Activated CD4-positive, CD25-positive, alpha-beta regulatory T cell treated with anti-CD3 and anti-CD28 coated beads, Interleukin-2, amount 50 U/mL, for 16 hours (primary cell): ENCODE measurements at regions not wholly inside any gene's neighbourhood (a gene's known extent, or its start where the extent isn't known, plus 50 kb on each side); places are given as distances from the start of the nearest gene placed in this dataset.

Experiments
- DNase-seq: peaks from one replicate; pipeline ENCODE4 v3.0.0-alpha.2; 2020; ENCODE audit warnings: low read depth, low spot score

- no peak for DNase-seq
Measured at GRCh38 chr6:170085475-170086401, 205.1 kb downstream of the DLL1 start.

DNA sequence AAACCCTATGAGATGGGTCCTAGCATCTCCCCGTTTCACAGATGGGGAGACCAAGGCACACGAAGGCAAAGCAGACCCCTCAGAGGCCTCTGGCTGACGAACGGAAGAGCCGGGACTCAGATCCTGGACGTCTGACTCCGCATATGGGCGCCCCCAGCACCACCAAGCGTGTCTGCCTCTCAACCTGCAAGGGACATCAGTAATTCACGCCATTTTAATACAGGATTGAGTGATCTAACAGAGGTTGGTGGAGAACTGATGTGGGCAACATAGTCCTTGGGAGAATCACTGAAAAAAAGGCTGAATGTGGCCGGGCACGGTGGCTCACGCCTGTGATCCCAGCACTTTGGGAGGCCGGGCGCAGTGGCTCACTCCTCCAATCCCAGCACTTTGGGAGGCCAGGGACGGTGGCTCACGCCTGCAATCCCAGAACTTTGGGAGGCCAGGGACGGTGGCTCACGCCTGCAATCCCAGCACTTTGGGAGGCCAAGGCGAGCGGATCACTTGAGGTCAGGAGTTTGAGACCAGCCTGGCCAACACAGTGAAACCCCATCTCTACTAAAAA, 206.6 kb downstream of the DLL1 start:
- no peak for DNase-seq

GRCh38 chr6:170083236-170084051, 207.4 kb downstream of the DLL1 start:
- DNase-seq: no peak

GRCh38 chr6:170082531-170083187, 208.2 kb downstream of the DLL1 start:
- no peak for DNase-seq

GRCh38 chr6:170082067-170082466, 208.8 kb downstream of the DLL1 start:
- DNase-seq: no peak

- no peak for DNase-seq
Measured at GRCh38 chr6:170081556-170081955, 209.3 kb downstream of the DLL1 start.

DNA sequence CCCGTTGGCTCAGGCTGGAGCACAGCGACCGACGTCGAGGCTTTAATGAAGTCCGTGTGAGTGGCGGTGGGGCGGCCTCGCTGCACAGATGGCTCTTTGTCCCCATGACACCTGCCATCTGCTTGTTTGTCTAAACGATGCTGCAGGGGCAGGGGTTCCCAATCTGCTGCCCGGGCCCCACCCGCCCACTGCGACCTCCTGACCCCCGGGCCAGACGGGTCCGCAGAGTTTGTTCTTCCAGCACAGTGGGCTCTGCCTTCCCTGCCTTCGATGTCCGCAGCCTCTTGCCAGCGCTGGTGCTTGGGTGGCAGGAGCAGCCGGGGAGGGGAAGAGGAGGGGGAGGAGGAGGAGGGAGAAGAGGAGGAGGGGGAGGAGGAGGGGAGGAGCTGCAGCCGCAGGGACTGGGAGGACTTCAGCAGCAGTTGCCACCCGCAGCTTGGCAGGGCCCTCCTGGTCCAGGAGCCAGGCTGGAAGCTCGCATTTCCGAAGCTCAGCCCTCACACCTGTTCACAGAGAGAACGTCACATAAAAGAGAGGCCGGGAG, 210.0 kb downstream of the DLL1 start:
- DNase-seq: no peak

- no peak for DNase-seq
Measured at GRCh38 chr6:170080169-170080827, 210.6 kb downstream of the DLL1 start.

- DNase-seq: no peak
Measured at GRCh38 chr6:170076466-170077165, 214.3 kb downstream of the DLL1 start.

DNA sequence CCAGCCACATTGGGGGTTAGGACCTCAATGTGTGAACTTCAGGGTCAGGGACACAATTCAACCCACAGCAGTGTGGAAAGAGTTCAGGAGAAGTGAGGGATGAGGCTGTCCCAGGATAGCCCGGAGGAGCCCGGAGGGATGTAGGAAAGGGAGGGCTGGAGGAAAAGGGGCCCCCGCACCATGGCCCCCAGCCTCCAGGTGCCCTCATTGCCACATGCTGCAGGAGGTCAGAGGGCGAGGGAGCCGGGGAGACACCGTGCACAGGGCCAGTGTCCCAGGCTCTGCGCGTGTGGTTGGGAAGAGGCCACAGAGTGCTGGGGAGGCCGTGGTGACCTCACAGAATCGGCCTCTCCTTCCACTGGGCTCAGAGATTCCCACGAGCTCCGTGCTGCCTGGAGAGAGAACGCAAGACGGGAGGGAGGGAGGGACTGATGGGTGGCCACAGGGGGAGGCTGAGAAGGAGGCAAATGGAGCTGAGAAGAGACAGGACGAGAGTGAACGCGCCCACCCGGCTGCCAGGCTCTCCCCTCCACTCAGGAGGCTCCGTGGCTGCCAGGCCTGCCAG, 215.1 kb downstream of the DLL1 start:
- no peak for DNase-seq

DNA sequence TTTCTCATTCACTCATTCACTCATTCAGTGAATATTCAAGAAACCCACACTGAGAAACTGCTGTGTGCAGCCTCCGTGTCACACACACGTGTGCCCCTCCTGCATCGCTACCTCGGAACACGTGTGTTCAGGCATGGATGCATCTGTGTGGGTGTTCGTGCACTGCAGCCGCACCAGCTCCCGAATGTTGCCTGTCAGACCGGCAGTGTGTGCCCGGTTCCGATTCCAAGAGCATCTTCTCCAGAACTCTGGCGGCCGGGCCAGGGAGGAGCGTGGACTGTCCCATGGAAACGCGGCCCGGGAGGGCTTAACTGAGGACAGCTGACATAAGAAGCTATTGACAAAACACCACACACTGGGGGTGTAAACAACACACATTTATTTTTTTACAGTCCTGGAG, 216.0 kb downstream of the DLL1 start:
- DNase-seq: no peak

GRCh38 chr6:170074435-170074834, 216.4 kb downstream of the DLL1 start:
- DNase-seq: no peak

GRCh38 chr6:170073846-170074245, 217.0 kb downstream of the DLL1 start:
- no peak for DNase-seq

DNA sequence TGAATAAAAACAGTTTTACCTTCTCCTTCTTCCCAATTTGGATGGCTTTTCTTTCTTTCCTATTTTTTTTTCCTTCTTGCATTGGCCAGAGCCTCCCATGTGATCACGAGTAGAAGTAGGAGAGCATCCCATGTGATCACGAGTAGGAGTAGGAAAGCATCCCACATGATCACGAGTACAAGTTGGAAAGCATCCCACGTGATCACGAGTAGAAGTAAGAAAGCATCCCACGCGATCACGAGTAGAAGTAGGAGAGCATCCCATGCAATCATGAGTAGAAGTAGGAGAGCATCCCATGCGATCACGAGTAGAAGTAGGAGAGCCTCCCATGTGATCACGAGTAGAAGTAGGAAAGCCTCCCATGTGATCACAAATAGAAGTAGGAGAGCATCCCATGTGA, 218.6 kb downstream of the DLL1 start:
- DNase-seq: no peak

- no peak for DNase-seq
Measured at GRCh38 chr6:170069611-170070010, 221.3 kb downstream of the DLL1 start.

DNA sequence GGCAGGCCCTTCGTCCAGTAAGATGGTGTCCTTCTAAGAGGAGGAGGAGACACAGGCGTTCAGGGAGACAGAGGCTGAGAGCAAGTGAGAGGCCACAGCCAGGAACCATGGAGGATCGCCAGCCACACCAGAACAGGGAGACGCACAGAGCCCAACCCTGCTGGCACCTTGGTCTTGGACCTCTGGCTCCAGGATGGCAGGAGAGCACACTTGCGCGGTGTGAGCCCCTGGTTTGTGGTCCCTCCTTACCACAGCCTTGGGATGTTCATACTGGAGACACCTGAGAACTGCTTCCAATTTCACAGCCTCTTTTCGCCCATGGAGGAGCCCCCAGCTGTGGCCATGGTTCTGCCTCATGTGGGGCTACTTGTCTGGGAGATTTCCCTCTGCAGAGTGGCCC, 222.4 kb downstream of the DLL1 start:
- DNase-seq: no peak

- DNase-seq: no peak
Measured at GRCh38 chr6:170067923-170068360, 222.9 kb downstream of the DLL1 start.

DNA sequence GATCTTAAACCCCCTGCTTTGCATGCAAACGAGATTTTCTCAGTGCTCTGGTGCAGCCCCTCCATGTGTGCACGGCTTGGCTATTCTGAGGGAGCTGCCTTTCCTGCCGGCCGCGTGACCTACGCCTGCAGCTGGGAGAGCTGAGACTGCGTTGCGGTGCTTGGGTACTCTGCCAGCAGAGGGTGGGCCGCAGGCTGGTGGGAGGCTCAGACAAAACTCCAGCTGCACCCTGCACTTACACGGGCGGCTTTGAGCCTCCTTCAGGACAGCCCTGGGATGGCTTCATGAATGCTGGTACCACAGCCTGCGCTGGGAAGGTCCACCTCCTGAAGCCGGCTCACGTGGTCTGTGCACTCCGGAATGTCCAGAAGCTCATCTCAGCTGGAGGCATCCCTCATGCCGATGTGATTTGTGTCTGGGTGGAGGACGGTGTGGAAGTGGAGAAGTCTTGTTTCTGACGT, 223.7 kb downstream of the DLL1 start:
- DNase-seq: no peak

DNA sequence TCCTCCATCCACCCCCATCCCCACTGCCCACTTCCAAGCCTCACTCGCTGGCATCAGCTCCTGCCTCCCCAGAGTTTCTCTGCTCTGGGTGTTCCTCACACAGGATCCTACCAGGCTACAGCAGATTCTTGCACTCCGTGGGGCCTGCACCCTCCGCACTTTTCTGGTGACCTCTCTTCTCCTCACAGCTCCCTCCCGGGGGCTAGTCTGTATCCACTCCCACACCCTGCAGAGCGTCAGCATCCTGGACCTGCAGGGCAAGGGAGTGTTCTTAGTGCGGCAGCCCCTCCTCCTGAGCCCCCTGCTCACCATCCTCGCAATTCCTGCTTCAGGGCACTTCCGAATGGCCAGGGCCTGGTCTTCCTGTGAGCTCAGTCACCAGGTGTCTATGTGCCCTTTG, 224.2 kb downstream of the DLL1 start:
- DNase-seq: no peak
